GM18868 (cell line): ENCODE measurements at regions not wholly inside any gene's neighbourhood (a gene's known extent, or its start where the extent isn't known, plus 50 kb on each side); places are given as distances from the start of the nearest gene placed in this dataset.

Experiments used
- ATAC-seq: cut with Tn5 transposase; IDR thresholded peaks from one replicate; pipeline ENCODE4 v1.9.1; 2021; ENCODE audit warnings: mild to moderate bottlenecking, moderate library complexity; ENCODE audit not compliant: unreplicated experiment

GRCh38 chr6:113600551-113601339 lies 256.4 kb upstream of the MARCKS start:
- ATAC-seq: no peak

- no peak for ATAC-seq
These were observed 249.2 kb upstream of the MARCKS start for GRCh38 chr6:113607821-113608545.

- ATAC-seq: no peak
These were observed 246.7 kb upstream of the MARCKS start for GRCh38 chr6:113610377-113610988.

- no peak for ATAC-seq
These were observed 240.4 kb upstream of the MARCKS start for GRCh38 chr6:113616701-113617274.

GRCh38 chr6:113619077-113619476 lies 238.1 kb upstream of the MARCKS start:
- no peak for ATAC-seq

- no peak for ATAC-seq
These were observed 236.8 kb upstream of the MARCKS start for GRCh38 chr6:113620386-113620785.

GRCh38 chr6:113622254-113622653 lies 234.9 kb upstream of the MARCKS start:
- no peak for ATAC-seq

- peak; percentile 21 for ATAC-seq
These were observed 234.0 kb upstream of the MARCKS start for GRCh38 chr6:113623129-113623528.

GRCh38 chr6:113625850-113626249 lies 231.3 kb upstream of the MARCKS start:
- ATAC-seq: peak; percentile 26

GRCh38 chr6:113626475-113626874 lies 230.7 kb upstream of the MARCKS start:
- ATAC-seq: peak; percentile 24

- peak; percentile 6 for ATAC-seq
These were observed 229.7 kb upstream of the MARCKS start for GRCh38 chr6:113627480-113627879.

GRCh38 chr6:113629256-113629655 lies 227.9 kb upstream of the MARCKS start:
- no peak for ATAC-seq

GRCh38 chr6:113629975-113630737 lies 227.0 kb upstream of the MARCKS start:
- peak; percentile 7 for ATAC-seq

GRCh38 chr6:113630738-113631535 lies 226.2 kb upstream of the MARCKS start:
- ATAC-seq: peak; percentile 49

GRCh38 chr6:113631666-113632065 lies 225.5 kb upstream of the MARCKS start:
- ATAC-seq: no peak

GRCh38 chr6:113632220-113632864 lies 224.8 kb upstream of the MARCKS start:
- peak; percentile 40 for ATAC-seq

GRCh38 chr6:113633638-113634037 lies 223.5 kb upstream of the MARCKS start:
- ATAC-seq: no peak

GRCh38 chr6:113634352-113635163 lies 222.6 kb upstream of the MARCKS start:
- peak; percentile 26 for ATAC-seq
